Uterus (tissue), 2 donors: ENCODE measurements at regions not wholly inside any gene's neighbourhood (a gene's known extent, or its start where the extent isn't known, plus 50 kb on each side); places are given as distances from the start of the nearest gene placed in this dataset.

ENCODE experiments used
- POLR2A ChIP-seq, 2 donors: fragments of 450-650 bp; IDR thresholded peaks; one replicate each; pipeline ENCODE4 v1.6.1; 2016; ENCODE audit warnings: antibody characterized with exemption in 2 of 2, mild to moderate bottlenecking in 1 of 2, moderate library complexity in 1 of 2
- TF ChIP-seq, protein P1 (sequence below), 4 experiments: fragments of 200-600 bp in 2 of 4; fragments of 450-650 bp in 2 of 4; sonication (generic) in 2 of 4; IDR thresholded peaks; one replicate each; pipeline ENCODE4 v1.5.1; 2016 to 2019; ENCODE audit warnings: antibody characterized with exemption in 4 of 4, mild to moderate bottlenecking in 2 of 4, moderate library complexity in 1 of 4

DNA sequence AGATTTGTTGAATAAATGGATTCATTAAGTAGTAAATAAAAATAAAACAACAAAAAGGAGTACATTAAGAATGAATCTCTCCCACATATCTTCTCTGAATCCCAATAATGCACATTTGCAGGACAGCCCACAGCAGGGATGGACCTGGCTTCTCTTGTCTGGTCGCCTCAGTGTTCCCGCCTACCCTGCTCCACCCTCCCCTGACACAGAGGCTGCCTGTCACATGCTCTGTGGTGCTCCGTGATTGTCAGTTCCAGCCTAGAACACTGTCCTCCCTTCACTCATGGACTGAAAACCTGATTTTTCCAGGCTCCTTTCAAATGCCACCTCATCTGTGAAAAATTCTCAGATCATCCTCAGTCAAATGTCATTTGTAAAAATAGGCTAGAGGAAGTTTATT is 94.5 kb upstream of the GPR12 start:
- TF ChIP-seq, protein P1, sequence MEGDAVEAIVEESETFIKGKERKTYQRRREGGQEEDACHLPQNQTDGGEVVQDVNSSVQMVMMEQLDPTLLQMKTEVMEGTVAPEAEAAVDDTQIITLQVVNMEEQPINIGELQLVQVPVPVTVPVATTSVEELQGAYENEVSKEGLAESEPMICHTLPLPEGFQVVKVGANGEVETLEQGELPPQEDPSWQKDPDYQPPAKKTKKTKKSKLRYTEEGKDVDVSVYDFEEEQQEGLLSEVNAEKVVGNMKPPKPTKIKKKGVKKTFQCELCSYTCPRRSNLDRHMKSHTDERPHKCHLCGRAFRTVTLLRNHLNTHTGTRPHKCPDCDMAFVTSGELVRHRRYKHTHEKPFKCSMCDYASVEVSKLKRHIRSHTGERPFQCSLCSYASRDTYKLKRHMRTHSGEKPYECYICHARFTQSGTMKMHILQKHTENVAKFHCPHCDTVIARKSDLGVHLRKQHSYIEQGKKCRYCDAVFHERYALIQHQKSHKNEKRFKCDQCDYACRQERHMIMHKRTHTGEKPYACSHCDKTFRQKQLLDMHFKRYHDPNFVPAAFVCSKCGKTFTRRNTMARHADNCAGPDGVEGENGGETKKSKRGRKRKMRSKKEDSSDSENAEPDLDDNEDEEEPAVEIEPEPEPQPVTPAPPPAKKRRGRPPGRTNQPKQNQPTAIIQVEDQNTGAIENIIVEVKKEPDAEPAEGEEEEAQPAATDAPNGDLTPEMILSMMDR (IDR thresholded peaks at IDR 0.05), result no peak
- TF ChIP-seq POLR2A (IDR thresholded peaks at IDR 0.05), result no peak
